ENCODE measurements at regions not wholly inside any gene's neighbourhood (a gene's known extent, or its start where the extent isn't known, plus 50 kb on each side); places are given as distances from the start of the nearest gene placed in this dataset.
"Not testable (repeated sequence)": the region's sequence is repeated elsewhere in the genome, so short reads cannot be mapped to it uniquely, and the experiment has no call there.

GRCh38 chr3:104316118-104316517 lies 1050.6 kb upstream of the ALCAM start:
- no peak for DNase-seq
- Mint-ChIP-seq H3K36me3 (no peaks in the 10 kb centered on the region), H3K4me1 (no peaks in the 10 kb centered on the region), H3K27ac (no peak overlapping the region), H3K9me3 (peaks cover 2% of the 10 kb centered on the region), H3K27me3 (no peaks in the 10 kb centered on the region), H3K4me3 (no peak overlapping the region)
- CTCF ChIA-PET, result no interaction called here

GRCh38 chr3:104323226-104323625 lies 1043.5 kb upstream of the ALCAM start:
- Mint-ChIP-seq H3K9me3 (peaks cover 15% of the 10 kb centered on the region), H3K4me1 (no peaks in the 10 kb centered on the region), H3K4me3 (no peak overlapping the region), H3K27me3 (no peaks in the 10 kb centered on the region), H3K36me3 (no peaks in the 10 kb centered on the region), H3K27ac (no peak overlapping the region)
- CTCF ChIA-PET, result no interaction called here
- DNase-seq, result no peak

GRCh38 chr3:104347291-104347690 lies 1019.4 kb upstream of the ALCAM start:
- H3K4me3 Mint-ChIP-seq, result no peak overlapping the region
- no peaks in the 10 kb centered on the region for H3K36me3 Mint-ChIP-seq
- no peaks in the 10 kb centered on the region for H3K27me3 Mint-ChIP-seq
- H3K27ac Mint-ChIP-seq, result no peak overlapping the region
- H3K4me1 Mint-ChIP-seq, result no peaks in the 10 kb centered on the region
- no peak for DNase-seq
- H3K9me3 Mint-ChIP-seq, result no peaks in the 10 kb centered on the region
- CTCF ChIA-PET, result no interaction called here

- H3K27me3 Mint-ChIP-seq, result no peaks in the 10 kb centered on the region
- H3K4me3 Mint-ChIP-seq, result no peak overlapping the region
- CTCF ChIA-PET, result no interaction called here
- no peaks in the 10 kb centered on the region for H3K4me1 Mint-ChIP-seq
- H3K9me3 Mint-ChIP-seq, result no peaks in the 10 kb centered on the region
- DNase-seq, result no peak
- H3K36me3 Mint-ChIP-seq, result no peaks in the 10 kb centered on the region
- no peak overlapping the region for H3K27ac Mint-ChIP-seq
These were observed 1016.9 kb upstream of the ALCAM start for GRCh38 chr3:104349836-104350235.

- no peaks in the 10 kb centered on the region for H3K36me3 Mint-ChIP-seq
- no peaks in the 10 kb centered on the region for H3K9me3 Mint-ChIP-seq
- CTCF ChIA-PET, result no interaction called here
- H3K4me3 Mint-ChIP-seq, result no peak overlapping the region
- no peaks in the 10 kb centered on the region for H3K4me1 Mint-ChIP-seq
- DNase-seq, result no peak
- no peaks in the 10 kb centered on the region for H3K27me3 Mint-ChIP-seq
- H3K27ac Mint-ChIP-seq, result no peak overlapping the region
These were observed 1012.8 kb upstream of the ALCAM start for GRCh38 chr3:104353951-104354350.

GRCh38 chr3:104359546-104359945 lies 1007.2 kb upstream of the ALCAM start:
- no peaks in the 10 kb centered on the region for H3K36me3 Mint-ChIP-seq
- no peaks in the 10 kb centered on the region for H3K27me3 Mint-ChIP-seq
- CTCF ChIA-PET, result no interaction called here
- H3K27ac Mint-ChIP-seq, result no peak overlapping the region
- no peak overlapping the region for H3K4me3 Mint-ChIP-seq
- DNase-seq, result no peak
- no peaks in the 10 kb centered on the region for H3K9me3 Mint-ChIP-seq
- H3K4me1 Mint-ChIP-seq, result no peaks in the 10 kb centered on the region

GRCh38 chr3:104360038-104360437 lies 1006.7 kb upstream of the ALCAM start:
- H3K27ac Mint-ChIP-seq, result no peak overlapping the region
- no peaks in the 10 kb centered on the region for H3K9me3 Mint-ChIP-seq
- no peaks in the 10 kb centered on the region for H3K27me3 Mint-ChIP-seq
- DNase-seq, result no peak
- H3K36me3 Mint-ChIP-seq, result no peaks in the 10 kb centered on the region
- CTCF ChIA-PET, result no interaction called here
- no peak overlapping the region for H3K4me3 Mint-ChIP-seq
- H3K4me1 Mint-ChIP-seq, result no peaks in the 10 kb centered on the region

- H3K4me3 Mint-ChIP-seq, H3K36me3 Mint-ChIP-seq, H3K27ac Mint-ChIP-seq, H3K27me3 Mint-ChIP-seq, H3K4me1 Mint-ChIP-seq, CTCF ChIA-PET, DNase-seq, H3K9me3 Mint-ChIP-seq: not testable (repeated sequence)
These were observed 1005.0 kb upstream of the ALCAM start for GRCh38 chr3:104361748-104362147.

- CTCF ChIA-PET, result no interaction called here
These were observed 1004.4 kb upstream of the ALCAM start for GRCh38 chr3:104362319-104362718.

GRCh38 chr3:104367000-104367399 lies 999.7 kb upstream of the ALCAM start:
- H3K9me3 Mint-ChIP-seq, result no peaks in the 10 kb centered on the region

More at GRCh38 chr3:104362319-104362718, 1004.4 kb upstream of the ALCAM start:
- no peak overlapping the region for H3K4me3 Mint-ChIP-seq
- no peaks in the 10 kb centered on the region for H3K36me3 Mint-ChIP-seq
- DNase-seq, result no peak
- H3K9me3 Mint-ChIP-seq, result no peaks in the 10 kb centered on the region
- no peaks in the 10 kb centered on the region for H3K4me1 Mint-ChIP-seq
- H3K27me3 Mint-ChIP-seq, result no peaks in the 10 kb centered on the region
- H3K27ac Mint-ChIP-seq, result no peak overlapping the region

GRCh38 chr3:104368760-104369159 lies 997.9 kb upstream of the ALCAM start:
- DNase-seq, result no peak
- CTCF ChIA-PET, result no interaction called here
- H3K4me1 Mint-ChIP-seq, result no peaks in the 10 kb centered on the region
- H3K4me3 Mint-ChIP-seq, result no peak overlapping the region
- no peaks in the 10 kb centered on the region for H3K9me3 Mint-ChIP-seq
- no peaks in the 10 kb centered on the region for H3K36me3 Mint-ChIP-seq
- no peak overlapping the region for H3K27ac Mint-ChIP-seq
- no peaks in the 10 kb centered on the region for H3K27me3 Mint-ChIP-seq

More at GRCh38 chr3:104367000-104367399, 999.7 kb upstream of the ALCAM start:
- DNase-seq, result no peak
- CTCF ChIA-PET, result no interaction called here
- Mint-ChIP-seq H3K27me3 (no peaks in the 10 kb centered on the region), H3K4me1 (no peaks in the 10 kb centered on the region), H3K4me3 (no peak overlapping the region), H3K36me3 (no peaks in the 10 kb centered on the region), H3K27ac (no peak overlapping the region)

GRCh38 chr3:104385421-104385820 lies 981.3 kb upstream of the ALCAM start:
- Mint-ChIP-seq H3K4me1 (no peaks in the 10 kb centered on the region), H3K27ac (no peak overlapping the region), H3K9me3 (peaks cover 2% of the 10 kb centered on the region), H3K4me3 (no peak overlapping the region), H3K27me3 (no peaks in the 10 kb centered on the region), H3K36me3 (no peaks in the 10 kb centered on the region)
- DNase-seq, result no peak
- CTCF ChIA-PET, result no interaction called here

GRCh38 chr3:104388619-104389018 lies 978.1 kb upstream of the ALCAM start:
- Mint-ChIP-seq H3K27ac (no peak overlapping the region), H3K36me3 (no peaks in the 10 kb centered on the region), H3K27me3 (no peaks in the 10 kb centered on the region), H3K4me3 (no peak overlapping the region), H3K9me3 (peaks cover 3% of the 10 kb centered on the region), H3K4me1 (no peaks in the 10 kb centered on the region)
- CTCF ChIA-PET, result no interaction called here
- no peak for DNase-seq

GRCh38 chr3:104392327-104392726 lies 974.4 kb upstream of the ALCAM start:
- Mint-ChIP-seq H3K27me3 (no peaks in the 10 kb centered on the region), H3K27ac (no peak overlapping the region), H3K4me1 (no peaks in the 10 kb centered on the region), H3K9me3 (peaks cover 3% of the 10 kb centered on the region), H3K4me3 (no peak overlapping the region), H3K36me3 (no peaks in the 10 kb centered on the region)
- DNase-seq, result no peak
- CTCF ChIA-PET, result no interaction called here

GRCh38 chr3:104396974-104397669 lies 969.6 kb upstream of the ALCAM start:
- Mint-ChIP-seq H3K36me3 (no peaks in the 10 kb centered on the region), H3K27ac (no peak overlapping the region), H3K4me1 (no peaks in the 10 kb centered on the region), H3K4me3 (no peak overlapping the region), H3K9me3 (no peaks in the 10 kb centered on the region), H3K27me3 (no peaks in the 10 kb centered on the region)
- CTCF ChIA-PET, result no interaction called here
- DNase-seq, result no peak

- H3K9me3 Mint-ChIP-seq, result no peaks in the 10 kb centered on the region
These were observed 969.0 kb upstream of the ALCAM start for GRCh38 chr3:104397713-104398112.

More at GRCh38 chr3:104397713-104398112, 969.0 kb upstream of the ALCAM start:
- Mint-ChIP-seq H3K36me3 (no peaks in the 10 kb centered on the region), H3K4me1 (no peaks in the 10 kb centered on the region), H3K4me3 (no peak overlapping the region), H3K27me3 (no peaks in the 10 kb centered on the region), H3K27ac (no peak overlapping the region)
- CTCF ChIA-PET, result no interaction called here
- DNase-seq, result no peak

Data from activated naive CD4-positive, alpha-beta T cell treated with anti-CD3 and anti-CD28 coated beads, Interleukin-2, amount 10 ng/mL, durations not matched to agents 7 days and 5 days (primary cell).